ENCODE measurements at regions not wholly inside any gene's neighbourhood (a gene's known extent, or its start where the extent isn't known, plus 50 kb on each side); places are given as distances from the start of the nearest gene placed in this dataset.

DNA sequence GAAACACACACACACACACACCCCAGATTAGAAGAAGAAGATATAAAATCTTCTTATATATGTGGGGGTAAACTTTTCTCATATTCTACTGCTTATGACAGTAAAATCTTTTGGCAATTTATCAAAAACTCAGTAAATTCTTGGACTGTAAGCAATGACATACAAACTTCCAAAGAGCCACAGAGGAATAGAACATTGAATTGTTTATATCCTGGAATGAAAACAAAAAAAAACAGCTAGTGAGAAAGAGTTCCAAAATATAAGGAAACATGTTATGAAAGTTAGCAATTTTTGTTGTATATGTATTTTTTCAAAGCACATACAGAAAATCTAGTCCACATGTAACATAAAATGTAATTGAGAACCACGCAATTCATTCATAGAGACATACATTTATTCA lies 764.9 kb downstream of the DSC3 start:
- H3K36me3 Mint-ChIP-seq (ENCODE audit: low read depth) = no peaks in the 10 kb centered on the region
- H3K4me3 Mint-ChIP-seq = no peak overlapping the region
- DNase-seq (no peak), ATAC-seq (ENCODE audit: low read depth) (no peak)
- intact Hi-C loops (cut with micrococcal nuclease) = no loop called here
- H3K9me3 Mint-ChIP-seq = no peaks in the 10 kb centered on the region
- no peaks in the 10 kb centered on the region for H3K4me1 Mint-ChIP-seq
- CTCF ChIA-PET = no interaction called here
- H3K27ac Mint-ChIP-seq = no peak overlapping the region
- H3K27me3 Mint-ChIP-seq = no peaks in the 10 kb centered on the region
- TF ChIP-seq, protein P1, sequence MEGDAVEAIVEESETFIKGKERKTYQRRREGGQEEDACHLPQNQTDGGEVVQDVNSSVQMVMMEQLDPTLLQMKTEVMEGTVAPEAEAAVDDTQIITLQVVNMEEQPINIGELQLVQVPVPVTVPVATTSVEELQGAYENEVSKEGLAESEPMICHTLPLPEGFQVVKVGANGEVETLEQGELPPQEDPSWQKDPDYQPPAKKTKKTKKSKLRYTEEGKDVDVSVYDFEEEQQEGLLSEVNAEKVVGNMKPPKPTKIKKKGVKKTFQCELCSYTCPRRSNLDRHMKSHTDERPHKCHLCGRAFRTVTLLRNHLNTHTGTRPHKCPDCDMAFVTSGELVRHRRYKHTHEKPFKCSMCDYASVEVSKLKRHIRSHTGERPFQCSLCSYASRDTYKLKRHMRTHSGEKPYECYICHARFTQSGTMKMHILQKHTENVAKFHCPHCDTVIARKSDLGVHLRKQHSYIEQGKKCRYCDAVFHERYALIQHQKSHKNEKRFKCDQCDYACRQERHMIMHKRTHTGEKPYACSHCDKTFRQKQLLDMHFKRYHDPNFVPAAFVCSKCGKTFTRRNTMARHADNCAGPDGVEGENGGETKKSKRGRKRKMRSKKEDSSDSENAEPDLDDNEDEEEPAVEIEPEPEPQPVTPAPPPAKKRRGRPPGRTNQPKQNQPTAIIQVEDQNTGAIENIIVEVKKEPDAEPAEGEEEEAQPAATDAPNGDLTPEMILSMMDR (IDR thresholded peaks at IDR 0.05) = no peak
- POLR2A ChIA-PET = no interaction called here

DNA sequence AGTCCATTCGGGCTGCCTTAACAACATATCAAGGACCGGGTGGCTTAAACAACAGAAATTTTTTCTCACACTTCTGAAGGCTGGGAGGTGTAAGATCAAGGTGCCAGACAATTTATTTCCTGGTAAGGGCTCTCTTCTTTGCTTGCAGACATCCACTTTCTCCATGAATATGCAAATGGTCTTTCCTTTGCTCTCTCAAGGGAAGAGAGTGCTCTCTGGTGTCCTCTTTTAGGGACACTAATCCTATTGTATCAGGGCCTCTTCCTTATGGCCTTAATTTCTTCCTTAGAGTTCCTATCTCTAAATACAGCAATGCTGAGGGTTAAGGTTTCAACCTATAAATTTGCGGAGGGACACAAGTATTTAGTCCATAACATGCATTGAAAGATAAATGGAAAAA lies 770.8 kb downstream of the DSC3 start:
- Mint-ChIP-seq H3K4me1 (no peaks in the 10 kb centered on the region), H3K9me3 (no peaks in the 10 kb centered on the region), H3K4me3 (no peak overlapping the region), H3K27me3 (no peaks in the 10 kb centered on the region), H3K27ac (no peak overlapping the region), H3K36me3 (ENCODE audit: low read depth) (no peaks in the 10 kb centered on the region)
- intact Hi-C loops (cut with micrococcal nuclease) = no loop called here
- TF ChIP-seq, protein P1 (IDR thresholded peaks at IDR 0.05) = no peak
- POLR2A ChIA-PET = no interaction called here
- ATAC-seq (ENCODE audit: low read depth) (no peak), DNase-seq (no peak)
- CTCF ChIA-PET = no interaction called here

DNA sequence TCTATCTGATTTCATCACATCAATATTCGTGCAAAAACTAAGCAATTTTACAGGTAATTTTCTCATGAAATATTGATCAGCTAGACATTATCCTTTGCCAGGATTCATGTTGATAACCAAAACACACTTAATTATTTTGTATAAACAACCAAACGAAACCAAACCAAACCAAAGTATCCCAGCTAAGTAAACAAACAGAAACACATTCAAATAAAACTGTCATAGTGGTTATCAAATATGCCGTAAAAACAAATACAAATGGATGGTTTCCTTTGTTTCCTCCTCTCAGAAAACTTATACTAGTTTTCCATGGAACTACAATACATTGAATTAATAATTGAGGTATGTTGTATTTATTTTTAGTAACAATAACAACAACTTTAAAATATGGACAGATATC lies 777.4 kb downstream of the DSC3 start:
- intact Hi-C loops (cut with micrococcal nuclease) = no loop called here
- POLR2A ChIA-PET = no interaction called here
- Mint-ChIP-seq H3K27ac (no peak overlapping the region), H3K27me3 (no peaks in the 10 kb centered on the region), H3K36me3 (ENCODE audit: low read depth) (no peaks in the 10 kb centered on the region), H3K9me3 (peaks cover 1% of the 10 kb centered on the region), H3K4me1 (no peaks in the 10 kb centered on the region), H3K4me3 (no peak overlapping the region)
- ATAC-seq (ENCODE audit: low read depth) (no peak), DNase-seq (no peak)
- TF ChIP-seq, protein P1 (IDR thresholded peaks at IDR 0.05) = no peak
- CTCF ChIA-PET = no interaction called here

DNA sequence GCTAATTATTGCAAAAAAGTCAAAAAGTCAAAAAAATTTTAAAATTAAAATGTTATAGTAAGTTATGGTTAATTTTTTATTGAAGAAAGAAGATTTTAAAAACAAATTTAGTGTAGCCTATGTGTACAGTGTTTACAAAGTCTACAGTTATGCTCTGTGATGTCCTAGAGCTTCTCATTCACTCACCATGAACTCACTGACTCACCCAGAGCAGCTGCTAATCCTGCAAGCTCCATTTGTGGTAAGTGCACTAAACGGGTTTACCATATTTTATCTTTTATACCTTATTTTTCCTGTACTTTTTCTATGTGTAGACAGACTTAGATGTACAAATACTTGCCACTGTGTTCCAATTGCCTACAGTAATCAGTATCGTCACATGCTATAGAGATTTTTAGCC lies 788.2 kb downstream of the DSC3 start:
- Mint-ChIP-seq H3K4me3 (no peak overlapping the region), H3K27me3 (no peaks in the 10 kb centered on the region), H3K9me3 (peaks cover 2% of the 10 kb centered on the region), H3K4me1 (no peaks in the 10 kb centered on the region), H3K27ac (no peak overlapping the region), H3K36me3 (ENCODE audit: low read depth) (no peaks in the 10 kb centered on the region)
- intact Hi-C loops (cut with micrococcal nuclease) = no loop called here
- no peak for ATAC-seq (ENCODE audit: low read depth)
- no peak for DNase-seq
- CTCF ChIA-PET = no interaction called here
- TF ChIP-seq, protein P1 (IDR thresholded peaks at IDR 0.05) = no peak
- POLR2A ChIA-PET = no interaction called here

DNA sequence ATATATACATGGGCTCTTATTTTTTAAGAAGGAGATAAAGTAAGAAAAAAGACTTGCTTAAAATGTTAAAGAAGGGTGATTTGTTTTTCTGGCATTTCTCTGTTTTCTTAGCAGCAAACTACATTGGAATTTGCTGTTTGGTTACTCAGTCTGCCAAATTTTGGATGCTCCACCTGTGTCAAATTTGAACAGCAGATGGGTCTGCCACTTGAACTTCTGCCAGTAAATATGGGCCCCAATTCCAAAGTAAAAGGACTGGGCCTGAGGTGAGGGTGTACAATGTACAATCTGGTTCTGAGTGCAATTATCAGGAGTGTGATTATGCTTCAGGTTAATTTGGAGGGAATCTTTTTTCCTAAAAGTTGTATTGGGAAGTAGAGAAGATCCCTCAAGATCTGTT lies 794.5 kb downstream of the DSC3 start:
- ChIA-PET CTCF (no interaction called here), POLR2A (no interaction called here)
- no peak overlapping the region for H3K4me3 Mint-ChIP-seq
- H3K9me3 Mint-ChIP-seq = peaks cover 3% of the 10 kb centered on the region
- TF ChIP-seq, protein P1 (IDR thresholded peaks at IDR 0.05) = no peak
- H3K36me3 Mint-ChIP-seq (ENCODE audit: low read depth) = no peaks in the 10 kb centered on the region
- intact Hi-C loops (cut with micrococcal nuclease) = no loop called here
- DNase-seq (no peak), ATAC-seq (ENCODE audit: low read depth) (no peak)
- no peak overlapping the region for H3K27ac Mint-ChIP-seq
- H3K27me3 Mint-ChIP-seq = no peaks in the 10 kb centered on the region
- H3K4me1 Mint-ChIP-seq = no peaks in the 10 kb centered on the region
